Right lobe of liver (tissue), 4 donors: ENCODE measurements at regions not wholly inside any gene's neighbourhood (a gene's known extent, or its start where the extent isn't known, plus 50 kb on each side); places are given as distances from the start of the nearest gene placed in this dataset.

Experiments
- POLR2A ChIP-seq: fragments of 450-650 bp; IDR thresholded peaks from one replicate; pipeline ENCODE4 v1.6.1; 2017; ENCODE audit warnings: antibody characterized with exemption, mild to moderate bottlenecking
- TF ChIP-seq, protein P1 (sequence below), 4 donors: fragments of 200-600 bp in 3 of 4; fragments of 450-650 bp in 1 of 4; IDR thresholded peaks; one replicate each; pipeline versions ENCODE4 v1.5.1 to v1.8.0; 2016 to 2022; ENCODE audit warnings: antibody characterized with exemption in 4 of 4, mild to moderate bottlenecking in 2 of 4
- donor health status: DM: no; HTN: no; CAD: no.
- donor health status: DM: no; HTN: no; CAD: no.
- donor health status: DM: no; HTN: yes; CAD: no.

DNA sequence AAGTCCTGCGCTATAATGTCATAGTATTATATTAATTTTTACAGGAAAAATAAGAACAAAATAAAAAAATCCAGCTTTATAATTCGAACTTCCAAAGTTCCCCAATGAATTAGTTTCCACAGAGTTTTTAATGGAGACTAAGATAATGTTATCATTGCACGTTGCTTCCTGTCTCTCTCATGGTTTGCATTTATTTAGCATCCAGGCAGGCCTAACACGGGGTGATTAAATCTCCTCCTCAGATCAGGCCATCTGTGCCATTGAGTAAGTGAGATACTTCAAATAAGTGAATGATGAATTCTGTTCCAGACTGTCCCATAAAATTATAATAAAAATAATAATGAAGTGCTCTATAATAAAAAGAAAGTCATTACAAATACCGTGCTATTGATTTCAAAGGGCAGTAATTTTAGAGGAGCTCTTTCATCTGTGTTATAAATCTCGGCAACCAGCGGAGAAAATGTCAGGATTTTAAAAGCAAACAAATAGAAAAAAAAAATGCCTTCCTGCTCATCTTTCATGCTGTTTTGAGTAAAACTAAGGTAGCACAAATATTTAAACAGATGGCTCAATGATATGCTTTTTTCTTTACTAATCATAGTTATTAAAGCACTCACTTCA, 570.6 kb upstream of the ZNF608 start:
- no peak for TF ChIP-seq POLR2A
- TF ChIP-seq, protein P1, sequence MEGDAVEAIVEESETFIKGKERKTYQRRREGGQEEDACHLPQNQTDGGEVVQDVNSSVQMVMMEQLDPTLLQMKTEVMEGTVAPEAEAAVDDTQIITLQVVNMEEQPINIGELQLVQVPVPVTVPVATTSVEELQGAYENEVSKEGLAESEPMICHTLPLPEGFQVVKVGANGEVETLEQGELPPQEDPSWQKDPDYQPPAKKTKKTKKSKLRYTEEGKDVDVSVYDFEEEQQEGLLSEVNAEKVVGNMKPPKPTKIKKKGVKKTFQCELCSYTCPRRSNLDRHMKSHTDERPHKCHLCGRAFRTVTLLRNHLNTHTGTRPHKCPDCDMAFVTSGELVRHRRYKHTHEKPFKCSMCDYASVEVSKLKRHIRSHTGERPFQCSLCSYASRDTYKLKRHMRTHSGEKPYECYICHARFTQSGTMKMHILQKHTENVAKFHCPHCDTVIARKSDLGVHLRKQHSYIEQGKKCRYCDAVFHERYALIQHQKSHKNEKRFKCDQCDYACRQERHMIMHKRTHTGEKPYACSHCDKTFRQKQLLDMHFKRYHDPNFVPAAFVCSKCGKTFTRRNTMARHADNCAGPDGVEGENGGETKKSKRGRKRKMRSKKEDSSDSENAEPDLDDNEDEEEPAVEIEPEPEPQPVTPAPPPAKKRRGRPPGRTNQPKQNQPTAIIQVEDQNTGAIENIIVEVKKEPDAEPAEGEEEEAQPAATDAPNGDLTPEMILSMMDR (IDR thresholded peaks at IDR 0.05): no peak
